ENCODE measurements at regions not wholly inside any gene's neighbourhood (a gene's known extent, or its start where the extent isn't known, plus 50 kb on each side); places are given as distances from the start of the nearest gene placed in this dataset.

GRCh38 chr14:41051801-41052200 lies 554.9 kb upstream of the LRFN5 start:
- no peaks in the 10 kb centered on the region for H3K79me2 ChIP-seq (ENCODE audit: control insufficient read depth, insufficient read depth, low read length, poor library complexity)

GRCh38 chr14:41047763-41048162 lies 558.9 kb upstream of the LRFN5 start:
- Histone ChIP-seq H2AK5ac (ENCODE audit: low read length) (no peak overlapping the region), H3K18ac (ENCODE audit: low read length) (no peak overlapping the region), H2AFZ (ENCODE audit: insufficient read depth, low read length, poor library complexity) (no peak overlapping the region), H3K27me3 (ENCODE audit: insufficient read depth, low read length) (no peaks in the 10 kb centered on the region), H3K4ac (ENCODE audit: low read depth, low read length) (no peak overlapping the region), H3K14ac (ENCODE audit: low read length) (no peak overlapping the region), H3K36me3 (ENCODE audit: control insufficient read depth in 1 of 2, insufficient read depth in 2 of 2, low read length in 2 of 2) (no peaks in the 10 kb centered on the region), H3K27ac (ENCODE audit: low read depth, low read length) (no peak overlapping the region), H4K8ac (ENCODE audit: low read depth, low read length) (no peak overlapping the region), H2BK120ac (ENCODE audit: insufficient read depth, low read length, poor library complexity) (no peak overlapping the region), H3K4me2 (ENCODE audit: low read length) (no peak overlapping the region), H3K9me3 (ENCODE audit: insufficient read depth, low read depth, low read length) (no peaks in the 10 kb centered on the region), H3K79me1 (ENCODE audit: low read length) (no peaks in the 10 kb centered on the region), H3K4me1 (ENCODE audit: control insufficient read depth in 1 of 2, insufficient read depth in 2 of 2, low read length in 2 of 2) (no peaks in the 10 kb centered on the region), H3K4me3 (ENCODE audit: low read depth, low read length) (no peak overlapping the region), H4K12ac (ENCODE audit: low read depth, low read length) (no peak overlapping the region), H2BK12ac (ENCODE audit: low read length) (no peak overlapping the region), H3K23ac (ENCODE audit: low read length) (no peak overlapping the region), H4K91ac (ENCODE audit: low read depth, low read length) (no peak overlapping the region), H2BK5ac (ENCODE audit: low read depth, low read length, poor library complexity) (no peak overlapping the region), H3K79me2 (ENCODE audit: control insufficient read depth, insufficient read depth, low read length, poor library complexity) (no peaks in the 10 kb centered on the region), H3K9ac (ENCODE audit: low read length) (no peak overlapping the region)
- no CpG with 5 or more reads among the region's 1 CpG for WGBS (ENCODE audit: extremely low coverage, insufficient coverage, insufficient read length)
- no peak for DNase-seq

More at GRCh38 chr14:41051801-41052200, 554.9 kb upstream of the LRFN5 start:
- WGBS (ENCODE audit: extremely low coverage, insufficient coverage, insufficient read length), result no CpG with 5 or more reads among the region's 7 CpGs
- no peak overlapping the region for H4K12ac ChIP-seq (ENCODE audit: low read depth, low read length)
- DNase-seq, result no peak
- H4K91ac ChIP-seq (ENCODE audit: low read depth, low read length), result no peak overlapping the region
- no peak overlapping the region for H3K4ac ChIP-seq (ENCODE audit: low read depth, low read length)
- no peaks in the 10 kb centered on the region for H3K36me3 ChIP-seq (ENCODE audit: control insufficient read depth in 1 of 2, insufficient read depth in 2 of 2, low read length in 2 of 2)
- H3K14ac ChIP-seq (ENCODE audit: low read length), result no peak overlapping the region
- no peak overlapping the region for H3K9ac ChIP-seq (ENCODE audit: low read length)
- H3K23ac ChIP-seq (ENCODE audit: low read length), result no peak overlapping the region
- no peak overlapping the region for H3K4me3 ChIP-seq (ENCODE audit: low read depth, low read length)
- no peak overlapping the region for H2BK120ac ChIP-seq (ENCODE audit: insufficient read depth, low read length, poor library complexity)
- H2BK5ac ChIP-seq (ENCODE audit: low read depth, low read length, poor library complexity), result no peak overlapping the region
- H3K4me2 ChIP-seq (ENCODE audit: low read length), result no peak overlapping the region
- H3K27me3 ChIP-seq (ENCODE audit: insufficient read depth, low read length), result no peaks in the 10 kb centered on the region
- no peak overlapping the region for H4K8ac ChIP-seq (ENCODE audit: low read depth, low read length)
- no peaks in the 10 kb centered on the region for H3K79me1 ChIP-seq (ENCODE audit: low read length)
- no peak overlapping the region for H3K27ac ChIP-seq (ENCODE audit: low read depth, low read length)
- H3K18ac ChIP-seq (ENCODE audit: low read length), result no peak overlapping the region
- no peaks in the 10 kb centered on the region for H3K4me1 ChIP-seq (ENCODE audit: control insufficient read depth in 1 of 2, insufficient read depth in 2 of 2, low read length in 2 of 2)
- no peak overlapping the region for H2AK5ac ChIP-seq (ENCODE audit: low read length)
- no peak overlapping the region for H2BK12ac ChIP-seq (ENCODE audit: low read length)
- no peak overlapping the region for H2AFZ ChIP-seq (ENCODE audit: insufficient read depth, low read length, poor library complexity)
- no peaks in the 10 kb centered on the region for H3K9me3 ChIP-seq (ENCODE audit: insufficient read depth, low read depth, low read length)

- Histone ChIP-seq H3K23ac (ENCODE audit: low read length) (no peak overlapping the region), H4K12ac (ENCODE audit: low read depth, low read length) (no peak overlapping the region), H3K4me1 (ENCODE audit: control insufficient read depth in 1 of 2, insufficient read depth in 2 of 2, low read length in 2 of 2) (no peaks in the 10 kb centered on the region), H3K4me2 (ENCODE audit: low read length) (no peak overlapping the region), H3K79me2 (ENCODE audit: control insufficient read depth, insufficient read depth, low read length, poor library complexity) (no peaks in the 10 kb centered on the region), H3K27ac (ENCODE audit: low read depth, low read length) (no peak overlapping the region), H4K91ac (ENCODE audit: low read depth, low read length) (no peak overlapping the region), H3K4me3 (ENCODE audit: low read depth, low read length) (no peak overlapping the region), H3K9ac (ENCODE audit: low read length) (no peak overlapping the region), H3K9me3 (ENCODE audit: insufficient read depth, low read depth, low read length) (no peaks in the 10 kb centered on the region), H2BK120ac (ENCODE audit: insufficient read depth, low read length, poor library complexity) (no peak overlapping the region), H3K4ac (ENCODE audit: low read depth, low read length) (no peak overlapping the region), H2BK5ac (ENCODE audit: low read depth, low read length, poor library complexity) (no peak overlapping the region), H3K14ac (ENCODE audit: low read length) (no peak overlapping the region), H2BK12ac (ENCODE audit: low read length) (no peak overlapping the region), H2AK5ac (ENCODE audit: low read length) (no peak overlapping the region), H3K27me3 (ENCODE audit: insufficient read depth, low read length) (no peaks in the 10 kb centered on the region), H3K18ac (ENCODE audit: low read length) (no peak overlapping the region), H3K36me3 (ENCODE audit: control insufficient read depth in 1 of 2, insufficient read depth in 2 of 2, low read length in 2 of 2) (no peaks in the 10 kb centered on the region), H3K79me1 (ENCODE audit: low read length) (no peaks in the 10 kb centered on the region), H2AFZ (ENCODE audit: insufficient read depth, low read length, poor library complexity) (no peak overlapping the region), H4K8ac (ENCODE audit: low read depth, low read length) (no peak overlapping the region)
- no CpG with 5 or more reads among the region's 3 CpGs for WGBS (ENCODE audit: extremely low coverage, insufficient coverage, insufficient read length)
- no peak for DNase-seq
Observed at GRCh38 chr14:41037388-41037787, 569.3 kb upstream of the LRFN5 start.

GRCh38 chr14:41034969-41035368 lies 571.7 kb upstream of the LRFN5 start:
- no peak overlapping the region for H4K8ac ChIP-seq (ENCODE audit: low read depth, low read length)
- H3K36me3 ChIP-seq (ENCODE audit: control insufficient read depth in 1 of 2, insufficient read depth in 2 of 2, low read length in 2 of 2), result no peaks in the 10 kb centered on the region
- no peak overlapping the region for H3K4me3 ChIP-seq (ENCODE audit: low read depth, low read length)
- no peak overlapping the region for H2AK5ac ChIP-seq (ENCODE audit: low read length)
- no peak overlapping the region for H2BK12ac ChIP-seq (ENCODE audit: low read length)
- no peak overlapping the region for H3K9ac ChIP-seq (ENCODE audit: low read length)
- H3K79me2 ChIP-seq (ENCODE audit: control insufficient read depth, insufficient read depth, low read length, poor library complexity), result no peaks in the 10 kb centered on the region
- no peak for DNase-seq
- no peak overlapping the region for H2AFZ ChIP-seq (ENCODE audit: insufficient read depth, low read length, poor library complexity)
- no peak overlapping the region for H4K12ac ChIP-seq (ENCODE audit: low read depth, low read length)
- no peak overlapping the region for H3K23ac ChIP-seq (ENCODE audit: low read length)
- no peak overlapping the region for H3K18ac ChIP-seq (ENCODE audit: low read length)
- no peaks in the 10 kb centered on the region for H3K27me3 ChIP-seq (ENCODE audit: insufficient read depth, low read length)
- no peak overlapping the region for H3K14ac ChIP-seq (ENCODE audit: low read length)
- no peak overlapping the region for H3K4ac ChIP-seq (ENCODE audit: low read depth, low read length)
- H3K27ac ChIP-seq (ENCODE audit: low read depth, low read length), result no peak overlapping the region
- no peaks in the 10 kb centered on the region for H3K4me1 ChIP-seq (ENCODE audit: control insufficient read depth in 1 of 2, insufficient read depth in 2 of 2, low read length in 2 of 2)
- no CpG with 5 or more reads among the region's 1 CpG for WGBS (ENCODE audit: extremely low coverage, insufficient coverage, insufficient read length)
- H3K4me2 ChIP-seq (ENCODE audit: low read length), result no peak overlapping the region
- no peak overlapping the region for H2BK120ac ChIP-seq (ENCODE audit: insufficient read depth, low read length, poor library complexity)
- no peaks in the 10 kb centered on the region for H3K79me1 ChIP-seq (ENCODE audit: low read length)
- H3K9me3 ChIP-seq (ENCODE audit: insufficient read depth, low read depth, low read length), result no peaks in the 10 kb centered on the region
- no peak overlapping the region for H4K91ac ChIP-seq (ENCODE audit: low read depth, low read length)
- no peak overlapping the region for H2BK5ac ChIP-seq (ENCODE audit: low read depth, low read length, poor library complexity)

All from trophoblast cell (in vitro differentiated cells and primary cell).